Endodermal cell (in vitro differentiated cells): ENCODE measurements at regions not wholly inside any gene's neighbourhood (a gene's known extent, or its start where the extent isn't known, plus 50 kb on each side); places are given as distances from the start of the nearest gene placed in this dataset.

ENCODE experiments used
- DNase-seq: peaks from one replicate; pipeline ENCODE4 v3.0.0-alpha.2; 2017
- H3K27ac ChIP-seq: 2 replicates; pipeline ENCODE4 v1.5.1; 2013; ENCODE audit warnings: mild to moderate bottlenecking, low read depth, low read length, moderate library complexity
- H3K27me3 ChIP-seq: 2 replicates; pipeline ENCODE4 v1.6.1; 2013; ENCODE audit warnings: mild to moderate bottlenecking, low read length, moderate library complexity; ENCODE audit not compliant: insufficient read depth, control insufficient read depth, poor library complexity, severe bottlenecking
- H3K36me3 ChIP-seq: 2 replicates; pipeline ENCODE4 v1.7.0; 2013; ENCODE audit warnings: mild to moderate bottlenecking, low read length, moderate library complexity; ENCODE audit not compliant: control insufficient read depth, insufficient read depth
- H3K4me1 ChIP-seq: one replicate; pipeline ENCODE4 v1.7.0; 2013; ENCODE audit warnings: low read length; ENCODE audit not compliant: control insufficient read depth, insufficient read depth
- H3K4me3 ChIP-seq: 2 replicates; pipeline ENCODE4 v1.5.1; 2013; ENCODE audit warnings: mild to moderate bottlenecking, low read length, moderate library complexity
- H3K9ac ChIP-seq: 2 replicates; pipeline ENCODE4 v1.6.1; 2013; ENCODE audit warnings: mild to moderate bottlenecking, low read length, moderate library complexity; ENCODE audit not compliant: poor library complexity, severe bottlenecking; ENCODE audit errors: extremely low read depth
- H3K9me3 ChIP-seq: 2 replicates; pipeline ENCODE4 v1.6.1; 2013; ENCODE audit warnings: mild to moderate bottlenecking, low read length, moderate library complexity; ENCODE audit not compliant: control insufficient read depth
- H3K27ac Mint-ChIP-seq: 2 replicates; pipeline ENCODE4 v1.8.0; 2020; ENCODE audit warnings: mixed read lengths
- H3K27me3 Mint-ChIP-seq: 2 replicates; pipeline ENCODE4 v1.8.0; 2021; ENCODE audit warnings: mild to moderate bottlenecking, mixed read lengths; ENCODE audit not compliant: insufficient read depth
- H3K36me3 Mint-ChIP-seq: 2 replicates; pipeline ENCODE4 v1.8.0; 2020; ENCODE audit warnings: low read depth, mixed read lengths
- H3K4me1 Mint-ChIP-seq: 2 replicates; pipeline ENCODE4 v1.8.0; 2020; ENCODE audit warnings: mixed read lengths
- H3K4me3 Mint-ChIP-seq: 2 replicates; pipeline ENCODE4 v1.8.0; 2020; ENCODE audit warnings: mild to moderate bottlenecking, moderate library complexity, mixed read lengths
- H3K9me3 Mint-ChIP-seq: 2 replicates; pipeline ENCODE4 v1.8.0; 2020; ENCODE audit warnings: mild to moderate bottlenecking, mixed read lengths
- CTCF ChIP-seq: fragments of 200-600 bp; sonication (generic); conservative IDR thresholded peaks from 2 replicates; pipeline ENCODE4 v1.5.0; 2021; ENCODE audit warnings: antibody characterized with exemption, mild to moderate bottlenecking
- WGBS, 2 experiments: methylation state at CpG; one replicate each; pipeline versions ENCODE4 v1.1.5 to v1.1.7; 2013; ENCODE audit warnings: missing lambda C conversion rate in 2 of 2, mixed read lengths in 1 of 2; ENCODE audit not compliant: insufficient coverage in 1 of 2, insufficient read length in 1 of 2; 5-methylcytosine and 5-hydroxymethylcytosine counted together

GRCh38 chr2:147364597-147364996 is 480.2 kb upstream of the ACVR2A start:
- H3K4me1 Mint-ChIP-seq: peaks cover 21% of the 10 kb centered on the region
- WGBS, 2 experiments: 94 to 100% methylated on average over 1 to 3 of the region's 3 CpGs
- no peaks in the 10 kb centered on the region for H3K36me3 ChIP-seq

GRCh38 chr2:147363181-147363580 is 481.6 kb upstream of the ACVR2A start:
- Histone ChIP-seq H3K9ac (no peak overlapping the region), H3K4me3 (no peak overlapping the region), H3K9me3 (no peaks in the 10 kb centered on the region), H3K4me1 (no peaks in the 10 kb centered on the region), H3K27me3 (no peaks in the 10 kb centered on the region), H3K36me3 (no peaks in the 10 kb centered on the region), H3K27ac (no peak overlapping the region)
- no peaks in the 10 kb centered on the region for H3K27me3 Mint-ChIP-seq
- no peaks in the 10 kb centered on the region for H3K36me3 Mint-ChIP-seq
- TF ChIP-seq CTCF: no peak
- WGBS, 2 experiments: 92% methylated on average over 2 to 3 of the region's 4 CpGs
- no peak overlapping the region for H3K27ac Mint-ChIP-seq
- peaks cover 23% of the 10 kb centered on the region for H3K4me1 Mint-ChIP-seq
- peaks cover 6% of the 10 kb centered on the region for H3K9me3 Mint-ChIP-seq
- DNase-seq: no peak
- no peak overlapping the region for H3K4me3 Mint-ChIP-seq

More at GRCh38 chr2:147364597-147364996, 480.2 kb upstream of the ACVR2A start:
- H3K27me3 Mint-ChIP-seq: no peaks in the 10 kb centered on the region
- Histone ChIP-seq H3K27ac (no peak overlapping the region), H3K9me3 (no peaks in the 10 kb centered on the region), H3K9ac (no peak overlapping the region), H3K27me3 (no peaks in the 10 kb centered on the region), H3K4me3 (no peak overlapping the region), H3K4me1 (no peaks in the 10 kb centered on the region)
- H3K9me3 Mint-ChIP-seq: peaks cover 6% of the 10 kb centered on the region
- no peak overlapping the region for H3K27ac Mint-ChIP-seq
- no peak for TF ChIP-seq CTCF
- H3K36me3 Mint-ChIP-seq: no peaks in the 10 kb centered on the region
- no peak overlapping the region for H3K4me3 Mint-ChIP-seq
- DNase-seq: no peak

DNA sequence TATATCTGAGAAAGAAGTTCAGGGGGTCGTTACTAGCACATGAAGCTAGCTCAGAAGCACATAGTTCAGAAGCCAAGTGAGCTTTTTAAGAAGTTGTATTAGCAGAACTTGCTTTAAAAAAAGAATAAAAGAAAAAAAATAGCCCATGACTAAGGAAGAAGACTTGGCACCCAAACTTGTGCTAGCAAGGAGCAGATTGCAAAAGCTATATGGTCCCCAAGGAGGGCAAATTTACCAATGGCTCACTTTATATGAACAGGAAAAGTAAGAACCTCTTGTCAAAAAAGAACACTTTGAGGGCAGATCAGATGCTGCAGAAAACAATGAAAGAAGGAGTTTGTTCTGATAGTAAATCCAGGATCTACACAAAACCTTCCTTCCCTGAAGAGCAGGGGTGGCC is 486.5 kb upstream of the ACVR2A start:
- TF ChIP-seq CTCF: no peak
- 89 to 90% methylated on average over 1 of the region's 1 CpG for WGBS, 2 experiments
- no peak overlapping the region for H3K27ac Mint-ChIP-seq

More for the DNA sequence above, 486.5 kb upstream of the ACVR2A start:
- Mint-ChIP-seq H3K4me3 (no peak overlapping the region), H3K27me3 (no peaks in the 10 kb centered on the region), H3K36me3 (no peaks in the 10 kb centered on the region), H3K9me3 (no peaks in the 10 kb centered on the region), H3K4me1 (peaks cover 2% of the 10 kb centered on the region)
- Histone ChIP-seq H3K27ac (no peak overlapping the region), H3K9ac (no peak overlapping the region), H3K36me3 (no peaks in the 10 kb centered on the region), H3K4me3 (no peak overlapping the region), H3K9me3 (no peaks in the 10 kb centered on the region), H3K27me3 (no peaks in the 10 kb centered on the region), H3K4me1 (no peaks in the 10 kb centered on the region)
- no peak for DNase-seq
